Posterior cingulate gyrus (tissue), 11 donors: ENCODE measurements at regions not wholly inside any gene's neighbourhood (a gene's known extent, or its start where the extent isn't known, plus 50 kb on each side); places are given as distances from the start of the nearest gene placed in this dataset.
A peak's percentile ranks its signal among the peaks of the same experiment; 100 is the strongest.

Experiments
- DNase-seq, 10 donors: peaks; one replicate each; pipeline versions ENCODE4 v3.0.0 to v3.0.0-alpha.2; 2020 to 2021; ENCODE audit warnings: mixed read lengths in 3 of 10
- intact Hi-C: fragments of 100-400 bp; cut with DNase I; formaldehyde crosslinking; loops from one replicate; pipeline ENCODE4 v1.15.1; 2023

- intact Hi-C loops: no loop called here
- DNase-seq: peak in 3 of 10 donors; percentile 50 to 72 (median 62)
These were observed 69.6 kb downstream of the RBFOX3 start for GRCh38 chr17:79541056-79541850.

GRCh38 chr17:79539944-79540705 is 70.7 kb downstream of the RBFOX3 start:
- DNase-seq: peak in 3 of 10 donors; percentile 83 to 89 (median 84)
- intact Hi-C loops: loop anchor here (10.0 kb wide), 1 partner anchor 65 kb away; no protein-coding TSS in a partner anchor

GRCh38 chr17:79538291-79538690 is 72.6 kb downstream of the RBFOX3 start:
- peak in 2 of 10 donors; percentile 30 to 62 for DNase-seq
- intact Hi-C loops: loop anchor here (10.0 kb wide), 1 partner anchor 67 kb away; no protein-coding TSS in a partner anchor

GRCh38 chr17:79537686-79538085 is 73.2 kb downstream of the RBFOX3 start:
- DNase-seq: peak in 3 of 10 donors; percentile 25 to 57 (median 42)
- intact Hi-C loops: loop anchor here (10.0 kb wide), 1 partner anchor 67 kb away; no protein-coding TSS in a partner anchor

GRCh38 chr17:79537061-79537460 is 73.8 kb downstream of the RBFOX3 start:
- peak in 3 of 10 donors; percentile 18 to 68 (median 62) for DNase-seq
- intact Hi-C loops: loop anchor here (10.0 kb wide), 1 partner anchor 68 kb away; no protein-coding TSS in a partner anchor

- intact Hi-C loops: loop anchor here (10.0 kb wide), 1 partner anchor 68 kb away; no protein-coding TSS in a partner anchor
- peak in 3 of 10 donors; percentile 32 to 57 (median 46) for DNase-seq
These were observed 74.5 kb downstream of the RBFOX3 start for GRCh38 chr17:79536212-79536840.

- intact Hi-C loops: loop anchor here (10.0 kb wide), 1 partner anchor 69 kb away; no protein-coding TSS in a partner anchor
- no peak for DNase-seq
These were observed 75.2 kb downstream of the RBFOX3 start for GRCh38 chr17:79535728-79536025.

GRCh38 chr17:79534851-79535727 is 75.8 kb downstream of the RBFOX3 start:
- intact Hi-C loops: loop anchor here (10.0 kb wide), 1 partner anchor 70 kb away; no protein-coding TSS in a partner anchor
- peak in 4 of 10 donors; percentile 3 to 82 (median 72) for DNase-seq

- peak in 4 of 10 donors; percentile 5 to 62 (median 52) for DNase-seq
- intact Hi-C loops: loop anchor here (10.0 kb wide), 1 partner anchor 71 kb away; no protein-coding TSS in a partner anchor
These were observed 76.7 kb downstream of the RBFOX3 start for GRCh38 chr17:79534111-79534510.

GRCh38 chr17:79533116-79533515 is 77.7 kb downstream of the RBFOX3 start:
- intact Hi-C loops: loop anchor here (10.0 kb wide), 1 partner anchor 72 kb away; no protein-coding TSS in a partner anchor
- DNase-seq: peak in 3 of 10 donors; percentile 1 to 75 (median 72)

- intact Hi-C loops: loop anchor here (10.0 kb wide), 1 partner anchor 73 kb away; no protein-coding TSS in a partner anchor
- peak in 4 of 10 donors; percentile 3 to 67 (median 51) for DNase-seq
These were observed 78.6 kb downstream of the RBFOX3 start for GRCh38 chr17:79532107-79532790.

- DNase-seq: peak in 6 of 10 donors; percentile 55 to 92 (median 73)
These were observed 79.4 kb downstream of the RBFOX3 start for GRCh38 chr17:79531191-79532095.

GRCh38 chr17:79530361-79531105 is 80.3 kb downstream of the RBFOX3 start:
- intact Hi-C loops: loop anchor here (10.0 kb wide), 1 partner anchor 74 kb away; no protein-coding TSS in a partner anchor
- DNase-seq: peak in 4 of 10 donors; percentile 36 to 90 (median 82)

More at GRCh38 chr17:79531191-79532095, 79.4 kb downstream of the RBFOX3 start:
- intact Hi-C loops: loop anchor here (10.0 kb wide), 1 partner anchor 73 kb away; no protein-coding TSS in a partner anchor

GRCh38 chr17:79529661-79530081 is 81.2 kb downstream of the RBFOX3 start:
- intact Hi-C loops: loop anchor here (10.0 kb wide), 1 partner anchor 75 kb away; no protein-coding TSS in a partner anchor

GRCh38 chr17:79528592-79529125 is 82.2 kb downstream of the RBFOX3 start:
- peak in 3 of 10 donors; percentile 47 to 67 (median 51) for DNase-seq
- intact Hi-C loops: no loop called here

More at GRCh38 chr17:79529661-79530081, 81.2 kb downstream of the RBFOX3 start:
- peak in 4 of 10 donors; percentile 5 to 79 (median 74) for DNase-seq

GRCh38 chr17:79527306-79527705 is 83.5 kb downstream of the RBFOX3 start:
- intact Hi-C loops: no loop called here
- peak in 2 of 10 donors; percentile 73 to 85 for DNase-seq
